ENCODE measurements at regions not wholly inside any gene's neighbourhood (a gene's known extent, or its start where the extent isn't known, plus 50 kb on each side); places are given as distances from the start of the nearest gene placed in this dataset.
"Not testable (repeated sequence)": the region's sequence is repeated elsewhere in the genome, so short reads cannot be mapped to it uniquely, and the experiment has no call there.

GRCh38 chr2:128591022-128591860 is 272.6 kb upstream of the HS6ST1 start:
- DNase-seq: no peak

DNA sequence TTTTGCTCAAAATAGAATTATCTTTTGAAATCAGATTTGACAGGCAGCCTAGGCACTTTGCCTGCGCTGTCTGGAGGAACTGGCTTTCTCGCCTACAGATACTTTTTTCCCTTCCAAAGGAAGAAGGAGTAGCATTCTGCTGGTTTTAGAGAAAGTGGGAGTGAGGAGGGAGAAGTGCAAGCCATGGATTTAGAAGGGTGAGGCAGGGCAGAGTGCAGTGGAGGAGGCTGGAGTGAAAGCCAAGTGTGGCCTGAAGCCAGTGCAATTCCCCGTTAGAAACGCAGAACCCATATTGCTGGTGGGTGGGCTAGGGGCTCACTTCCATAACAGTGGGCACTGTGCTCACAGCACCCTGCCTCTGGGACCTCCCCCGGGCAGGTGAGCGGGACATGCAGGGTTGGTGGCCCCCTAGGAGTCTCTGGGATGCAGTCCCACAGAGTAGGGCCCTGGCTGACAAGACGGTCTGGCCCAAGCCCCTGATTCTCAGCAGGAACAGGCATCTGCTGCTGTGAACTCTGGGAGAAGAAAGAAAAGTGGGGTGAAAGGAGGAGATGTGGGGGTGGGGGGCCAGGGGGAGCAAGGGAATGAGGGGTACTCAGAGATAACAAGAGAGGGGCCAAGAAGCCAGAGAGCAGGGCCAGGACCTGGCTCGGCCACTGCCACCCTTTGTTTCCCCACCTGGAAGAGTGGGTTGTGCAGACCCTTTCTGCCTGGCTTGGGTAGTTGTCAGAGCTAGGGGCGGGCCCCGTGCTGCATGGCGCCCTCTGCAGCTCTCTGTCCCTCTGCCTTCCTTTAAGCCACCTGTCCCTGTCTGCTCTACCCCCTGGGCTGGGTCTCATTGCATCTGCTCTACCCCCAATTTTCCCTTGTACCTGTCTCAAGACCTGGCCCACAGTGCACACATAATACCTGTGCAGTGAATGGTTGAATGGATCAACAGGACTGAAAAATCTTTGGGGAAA is 273.5 kb upstream of the HS6ST1 start:
- DNase-seq: no peak

- DNase-seq: no peak
Measured at GRCh38 chr2:128593518-128593878, 274.8 kb upstream of the HS6ST1 start.

- DNase-seq: no peak
Measured at GRCh38 chr2:128593879-128594650, 275.4 kb upstream of the HS6ST1 start.

- no peak for DNase-seq
Measured at GRCh38 chr2:128594651-128594910, 275.9 kb upstream of the HS6ST1 start.

GRCh38 chr2:128594953-128595677 is 276.4 kb upstream of the HS6ST1 start:
- DNase-seq: peak; percentile 79

GRCh38 chr2:128595763-128596395 is 277.2 kb upstream of the HS6ST1 start:
- DNase-seq: no peak

DNA sequence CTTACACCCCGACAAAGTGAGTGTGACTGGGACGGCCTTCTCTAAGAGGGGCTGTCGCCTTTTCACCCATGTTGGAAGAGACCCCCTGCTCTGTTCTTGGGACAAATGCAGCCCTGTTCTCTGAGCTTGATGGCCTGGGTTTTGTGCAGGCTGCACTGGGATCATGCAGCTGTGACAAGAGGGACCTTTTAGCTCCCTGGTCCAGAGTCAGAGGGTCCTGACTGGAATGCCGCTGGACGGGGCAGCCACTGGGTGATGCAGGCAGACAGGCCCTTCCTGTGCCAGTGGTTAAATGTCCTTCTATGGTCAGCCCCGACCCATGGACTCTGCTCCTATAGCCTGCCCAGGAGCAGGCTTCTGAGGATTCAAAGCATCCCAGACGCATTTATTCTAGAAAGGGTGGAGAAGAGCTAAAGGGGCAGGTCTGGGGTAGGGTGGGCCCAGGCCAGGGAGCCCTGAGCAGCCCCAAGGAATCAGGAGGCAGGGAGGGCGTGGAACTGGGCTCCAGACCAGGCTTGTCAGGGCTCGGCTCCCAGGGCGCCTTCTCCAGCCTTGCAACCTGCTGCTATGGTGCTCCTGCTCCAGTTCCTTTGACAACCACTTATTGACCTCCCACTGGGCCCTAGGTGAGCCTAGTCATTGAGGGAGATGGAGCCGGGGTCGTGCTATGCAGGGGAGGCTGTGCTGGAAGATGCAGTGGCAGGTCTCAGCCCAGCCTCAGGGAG is 277.9 kb upstream of the HS6ST1 start:
- no peak for DNase-seq

DNA sequence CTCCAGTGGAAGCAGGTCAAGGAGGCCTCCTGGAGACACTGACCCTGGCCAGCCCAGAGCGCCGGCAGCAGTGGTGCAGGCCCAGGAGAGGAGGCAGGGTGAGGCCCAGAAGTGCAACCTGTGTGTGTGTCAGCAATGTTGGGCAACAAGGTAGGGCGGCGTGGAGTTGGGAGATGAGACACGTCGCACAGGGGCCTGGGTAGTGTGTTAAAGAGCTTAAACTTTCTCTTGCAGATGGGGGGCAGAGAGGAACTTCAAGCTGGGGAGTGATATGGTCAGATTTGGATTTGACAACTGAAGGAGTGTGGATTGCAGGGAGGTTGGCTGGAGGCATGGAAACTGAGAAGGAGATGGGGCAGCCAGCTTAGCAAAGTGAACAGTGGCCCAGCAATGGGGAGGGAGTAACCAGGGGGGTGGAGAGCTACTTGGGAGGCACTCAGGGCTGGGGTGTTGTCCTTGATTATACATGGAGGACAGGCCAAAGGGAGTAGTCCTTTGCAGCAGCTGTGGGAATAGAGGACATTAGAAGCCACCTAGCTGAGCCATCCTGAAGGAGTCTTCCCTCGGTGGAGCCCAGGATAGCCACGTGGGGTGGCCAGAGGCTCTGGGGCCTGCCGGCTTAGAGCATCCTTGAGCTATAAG is 278.6 kb upstream of the HS6ST1 start:
- DNase-seq: no peak

GRCh38 chr2:128598260-128598659 is 279.6 kb upstream of the HS6ST1 start:
- not testable (repeated sequence) for DNase-seq

DNA sequence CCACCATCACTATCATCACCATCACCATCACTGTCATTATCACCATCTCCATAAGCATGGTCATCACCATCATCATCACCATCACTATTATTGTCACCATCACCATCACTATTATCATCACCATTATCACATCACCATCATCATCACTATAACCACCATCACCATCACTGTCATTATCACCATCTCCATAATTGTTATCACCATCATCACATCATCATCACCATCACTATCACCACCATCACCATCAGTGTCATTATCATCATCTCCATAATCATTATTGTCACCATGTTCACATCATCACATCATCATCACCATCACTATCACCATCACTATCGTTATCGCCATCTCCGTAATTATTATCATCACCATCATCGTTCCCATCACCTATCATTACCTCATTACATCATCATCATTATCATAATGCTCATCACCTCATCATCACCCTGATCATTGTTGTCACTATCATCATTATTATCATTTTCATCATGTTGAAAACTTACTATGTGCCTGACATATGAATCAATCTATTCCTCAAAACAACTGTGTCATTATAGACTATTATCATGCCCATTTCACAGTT is 280.3 kb upstream of the HS6ST1 start:
- no peak for DNase-seq

DNA sequence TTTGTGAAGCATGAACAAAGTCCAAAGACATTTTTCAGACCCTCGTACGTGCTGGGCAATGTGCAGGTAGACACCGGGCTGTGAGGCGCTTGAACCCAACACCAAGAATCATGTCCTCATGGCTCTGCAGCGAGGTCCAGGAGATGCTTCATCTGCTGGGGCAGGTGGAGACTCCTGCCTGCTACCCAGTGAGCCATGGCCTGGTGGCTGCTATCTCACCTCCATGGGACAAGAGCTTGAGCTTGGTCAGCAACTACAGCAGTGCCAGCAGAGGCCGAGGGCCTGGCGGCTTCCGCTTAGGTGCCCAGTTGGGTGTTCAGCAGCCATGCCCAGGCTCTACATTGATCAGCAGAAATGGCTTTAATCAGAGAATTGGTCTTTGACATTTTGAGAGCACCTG is 281.0 kb upstream of the HS6ST1 start:
- DNase-seq: no peak

DNA sequence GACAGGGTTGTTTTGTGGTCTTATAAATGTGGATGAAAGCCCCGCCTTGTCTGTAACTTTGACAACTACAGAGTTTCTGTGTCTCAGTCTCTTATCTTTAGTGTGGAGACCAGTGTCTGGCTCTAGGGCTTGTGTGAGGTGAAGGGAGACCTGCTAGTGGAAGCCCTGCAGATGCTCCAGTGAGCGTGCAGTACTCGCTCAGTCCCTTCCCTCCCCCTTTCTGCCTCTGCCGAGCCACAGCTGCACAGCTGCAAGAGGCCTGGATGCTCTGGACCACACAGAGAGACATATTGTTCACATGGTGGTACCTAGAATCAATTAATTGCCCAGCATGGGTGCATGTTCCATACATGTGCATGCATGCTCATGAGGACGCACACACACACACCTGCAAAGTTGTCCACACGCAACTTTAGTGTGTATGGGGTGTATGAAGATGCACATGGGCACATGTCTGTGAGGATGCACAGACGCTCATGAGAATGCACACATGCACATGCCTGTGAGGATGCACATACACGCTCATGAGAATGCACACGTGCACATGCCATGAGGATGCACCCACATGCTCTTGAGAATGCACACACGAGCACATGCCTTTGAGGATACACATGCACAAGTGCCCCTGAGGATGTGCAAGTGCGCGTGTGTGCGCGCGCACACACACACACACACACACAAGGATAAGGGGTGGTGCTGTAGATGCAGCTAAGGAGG is 282.1 kb upstream of the HS6ST1 start:
- no peak for DNase-seq

- no peak for DNase-seq
Measured at GRCh38 chr2:128601298-128602037, 282.8 kb upstream of the HS6ST1 start.

DNA sequence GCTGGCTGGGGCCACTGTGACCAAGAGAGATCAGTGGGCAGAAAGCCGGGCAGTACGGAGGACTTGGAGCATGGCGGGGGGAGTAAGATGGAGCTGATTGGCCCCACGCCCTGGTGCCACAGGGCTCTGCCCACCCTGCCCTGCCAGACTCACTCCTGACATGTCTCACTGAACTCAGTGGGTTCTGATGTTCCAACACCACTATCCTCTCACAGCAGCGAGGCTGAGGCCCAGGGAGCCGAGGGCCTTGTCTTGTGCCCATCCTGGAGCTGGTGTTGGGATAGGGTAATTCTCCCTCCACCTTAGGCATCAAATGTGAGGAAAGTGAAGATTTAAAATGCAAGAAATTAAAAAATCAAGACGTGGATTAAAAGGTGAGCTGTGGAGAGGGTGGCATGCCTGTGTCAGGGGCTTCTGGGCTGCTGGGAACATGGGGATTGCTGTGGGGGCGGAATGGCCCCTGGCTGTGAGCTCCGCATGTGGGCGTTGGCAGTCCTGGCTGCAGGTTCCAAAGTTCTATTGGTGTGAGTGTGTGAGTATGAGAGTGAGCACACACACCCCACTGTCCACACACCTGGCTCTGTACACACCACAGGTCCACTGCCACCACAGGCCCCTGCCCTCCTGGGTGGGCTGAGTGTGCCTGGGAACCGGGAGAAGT is 283.5 kb upstream of the HS6ST1 start:
- no peak for DNase-seq

GRCh38 chr2:128602699-128603101 is 284.0 kb upstream of the HS6ST1 start:
- no peak for DNase-seq

- DNase-seq: no peak
Measured at GRCh38 chr2:128603411-128603924, 284.8 kb upstream of the HS6ST1 start.

DNA sequence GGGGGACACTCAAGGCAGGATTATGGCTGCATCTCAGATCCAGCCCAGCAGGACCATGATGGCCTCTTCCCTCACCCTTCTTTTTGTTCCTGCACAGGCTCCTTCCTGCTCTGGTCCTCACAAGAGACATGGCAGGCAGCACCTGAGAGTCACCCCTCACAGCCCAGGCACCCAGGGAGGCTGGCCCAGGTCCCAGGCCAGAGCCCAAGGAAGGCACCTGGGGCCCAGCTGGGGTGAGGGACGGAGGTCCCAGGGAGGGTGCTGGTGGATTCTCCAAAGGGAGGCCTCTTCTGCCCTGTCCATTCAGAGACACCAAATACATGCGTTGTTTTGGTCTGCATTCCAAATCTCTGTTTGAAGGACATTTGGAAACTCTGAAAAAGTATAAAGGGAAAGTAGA is 285.4 kb upstream of the HS6ST1 start:
- no peak for DNase-seq

All from NCI-H526 treated with DMSO at 0.1 percent for 48 hours (cell line).